ENCODE measurements at regions not wholly inside any gene's neighbourhood (a gene's known extent, or its start where the extent isn't known, plus 50 kb on each side); places are given as distances from the start of the nearest gene placed in this dataset.

DNA sequence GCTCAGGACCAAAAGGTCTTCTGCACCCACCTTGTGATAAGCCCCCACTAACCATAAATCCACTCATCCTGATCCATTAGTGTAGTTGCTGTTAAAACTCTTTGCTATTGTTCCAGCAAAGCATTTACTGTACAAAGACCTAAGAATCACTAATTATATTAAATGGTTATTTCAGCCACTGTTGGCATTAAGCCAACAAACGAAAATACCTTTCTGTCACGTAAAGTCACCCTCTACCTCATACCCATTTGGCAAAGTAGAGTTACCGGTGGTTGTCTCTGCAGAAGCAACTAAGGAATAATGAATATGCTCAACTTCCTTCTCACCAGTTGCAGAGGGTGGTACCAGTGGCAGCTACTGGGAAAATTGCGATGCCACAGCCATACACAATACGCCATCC lies 224.5 kb downstream of the SP3 start:
- TF ChIP-seq, protein P1, sequence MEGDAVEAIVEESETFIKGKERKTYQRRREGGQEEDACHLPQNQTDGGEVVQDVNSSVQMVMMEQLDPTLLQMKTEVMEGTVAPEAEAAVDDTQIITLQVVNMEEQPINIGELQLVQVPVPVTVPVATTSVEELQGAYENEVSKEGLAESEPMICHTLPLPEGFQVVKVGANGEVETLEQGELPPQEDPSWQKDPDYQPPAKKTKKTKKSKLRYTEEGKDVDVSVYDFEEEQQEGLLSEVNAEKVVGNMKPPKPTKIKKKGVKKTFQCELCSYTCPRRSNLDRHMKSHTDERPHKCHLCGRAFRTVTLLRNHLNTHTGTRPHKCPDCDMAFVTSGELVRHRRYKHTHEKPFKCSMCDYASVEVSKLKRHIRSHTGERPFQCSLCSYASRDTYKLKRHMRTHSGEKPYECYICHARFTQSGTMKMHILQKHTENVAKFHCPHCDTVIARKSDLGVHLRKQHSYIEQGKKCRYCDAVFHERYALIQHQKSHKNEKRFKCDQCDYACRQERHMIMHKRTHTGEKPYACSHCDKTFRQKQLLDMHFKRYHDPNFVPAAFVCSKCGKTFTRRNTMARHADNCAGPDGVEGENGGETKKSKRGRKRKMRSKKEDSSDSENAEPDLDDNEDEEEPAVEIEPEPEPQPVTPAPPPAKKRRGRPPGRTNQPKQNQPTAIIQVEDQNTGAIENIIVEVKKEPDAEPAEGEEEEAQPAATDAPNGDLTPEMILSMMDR (IDR thresholded peaks at IDR 0.05; ENCODE audit: low read length) = no peak
- TF ChIP-seq EZH2phosphoT487 (IDR thresholded peaks at IDR 0.05; ENCODE audit: low read length) (no peak), EZH2 (optimal IDR thresholded peaks at IDR 0.05; ENCODE audit: low read depth, low read length) (no peak)
